ENCODE measurements at regions not wholly inside any gene's neighbourhood (a gene's known extent, or its start where the extent isn't known, plus 50 kb on each side); places are given as distances from the start of the nearest gene placed in this dataset.

- no peak for TF ChIP-seq ELF1 (IDR thresholded peaks at IDR 0.05; ENCODE audit: borderline replicate concordance, low read depth)
- no peak for TF ChIP-seq REST (IDR thresholded peaks at IDR 0.05; ENCODE audit: low read depth)
- no peak for TF ChIP-seq EZH2 (IDR thresholded peaks at IDR 0.05)
- TF ChIP-seq POLR2AphosphoS5 (IDR thresholded peaks at IDR 0.05; ENCODE audit: low read depth, low read length): no peak
- TF ChIP-seq CTCF (IDR thresholded peaks at IDR 0.05 in 2 of 3, conservative IDR thresholded peaks at IDR 0.05 in 1 of 3; ENCODE audit: borderline replicate concordance in 1 of 3, insufficient read depth in 1 of 3, low read depth in 2 of 3, low read length in 2 of 3): no peak
- no peak for TF ChIP-seq EZH2phosphoT487 (IDR thresholded peaks at IDR 0.05; ENCODE audit: borderline replicate concordance)
- TF ChIP-seq ZBTB33 (IDR thresholded peaks at IDR 0.05; ENCODE audit: extremely low read depth, insufficient replicate concordance, low read length): no peak
- no peak for TF ChIP-seq SIN3A (IDR thresholded peaks at IDR 0.05; ENCODE audit: low read depth)
- no peak for TF ChIP-seq SRF (IDR thresholded peaks at IDR 0.05; ENCODE audit: low read depth)
- TF ChIP-seq CEBPB (IDR thresholded peaks at IDR 0.05; ENCODE audit: low read depth): no peak
- TF ChIP-seq POLR2A (IDR thresholded peaks at IDR 0.05; ENCODE audit: borderline replicate concordance, extremely low read depth, insufficient read depth, insufficient read length): no peak
- no peak for TF ChIP-seq FOSL1 (IDR thresholded peaks at IDR 0.05; ENCODE audit: low read depth)
These were observed 122.8 kb upstream of the PUM3 start for GRCh38 chr9:2966565-2967300.

All from HCT116 (cell line).